ENCODE measurements at regions not wholly inside any gene's neighbourhood (a gene's known extent, or its start where the extent isn't known, plus 50 kb on each side); places are given as distances from the start of the nearest gene placed in this dataset.

- no peak for DNase-seq (ENCODE audit: low spot score)
- Histone ChIP-seq H3K27ac (ENCODE audit: low read depth in 1 of 2, low read length in 2 of 2) (no peak overlapping the region), H3K36me3 (ENCODE audit: control insufficient read depth in 4 of 4, insufficient read depth in 3 of 4, low read depth in 1 of 4, low read length in 3 of 4) (no peaks in the 10 kb centered on the region), H3K4me3 (ENCODE audit: low read depth in 1 of 3, low read length in 3 of 3) (no peak overlapping the region), H3K4me1 (ENCODE audit: control insufficient read depth in 4 of 4, insufficient read depth in 4 of 4, low read length in 3 of 4) (no peaks in the 10 kb centered on the region), H3K9me3 (ENCODE audit: control insufficient read depth in 4 of 4, low read length in 3 of 4) (peaks cover 0 to 5% (median 2%) of the 10 kb centered on the region in 4 donors), H3K27me3 (ENCODE audit: control insufficient read depth in 4 of 4, insufficient read depth in 4 of 4, low read length in 3 of 4) (no peaks in the 10 kb centered on the region), H3K9ac (ENCODE audit: low read depth in 1 of 2, low read length in 2 of 2) (no peak overlapping the region)
- TF ChIP-seq JUND (IDR thresholded peaks at IDR 0.05) (no peak), MAX (IDR thresholded peaks at IDR 0.05) (no peak), TAF1 (conservative IDR thresholded peaks at IDR 0.05) (no peak), SP1 (IDR thresholded peaks at IDR 0.05) (no peak), FOXA2 (IDR thresholded peaks at IDR 0.05) (no peak), FOXA1 (IDR thresholded peaks at IDR 0.05) (no peak)
Observed at GRCh38 chr18:38534073-38534472, 968.5 kb upstream of the CELF4 start.

GRCh38 chr18:38526922-38527321 lies 961.3 kb upstream of the CELF4 start:
- Histone ChIP-seq H3K9ac (ENCODE audit: low read depth in 1 of 2, low read length in 2 of 2) (no peak overlapping the region), H3K4me3 (ENCODE audit: low read depth in 1 of 3, low read length in 3 of 3) (no peak overlapping the region), H3K27ac (ENCODE audit: low read depth in 1 of 2, low read length in 2 of 2) (no peak overlapping the region), H3K36me3 (ENCODE audit: control insufficient read depth in 4 of 4, insufficient read depth in 3 of 4, low read depth in 1 of 4, low read length in 3 of 4) (no peaks in the 10 kb centered on the region), H3K4me1 (ENCODE audit: control insufficient read depth in 4 of 4, insufficient read depth in 4 of 4, low read length in 3 of 4) (no peaks in the 10 kb centered on the region), H3K9me3 (ENCODE audit: control insufficient read depth in 4 of 4, low read length in 3 of 4) (no peaks in the 10 kb centered on the region), H3K27me3 (ENCODE audit: control insufficient read depth in 4 of 4, insufficient read depth in 4 of 4, low read length in 3 of 4) (no peaks in the 10 kb centered on the region)
- no peak for DNase-seq (ENCODE audit: low spot score)
- TF ChIP-seq ZBTB33 (IDR thresholded peaks at IDR 0.05) (no peak), RXRA (IDR thresholded peaks at IDR 0.05) (no peak), YY1 (IDR thresholded peaks at IDR 0.05) (no peak), SP1 (IDR thresholded peaks at IDR 0.05) (no peak)
- TF ChIP-seq, protein P1, sequence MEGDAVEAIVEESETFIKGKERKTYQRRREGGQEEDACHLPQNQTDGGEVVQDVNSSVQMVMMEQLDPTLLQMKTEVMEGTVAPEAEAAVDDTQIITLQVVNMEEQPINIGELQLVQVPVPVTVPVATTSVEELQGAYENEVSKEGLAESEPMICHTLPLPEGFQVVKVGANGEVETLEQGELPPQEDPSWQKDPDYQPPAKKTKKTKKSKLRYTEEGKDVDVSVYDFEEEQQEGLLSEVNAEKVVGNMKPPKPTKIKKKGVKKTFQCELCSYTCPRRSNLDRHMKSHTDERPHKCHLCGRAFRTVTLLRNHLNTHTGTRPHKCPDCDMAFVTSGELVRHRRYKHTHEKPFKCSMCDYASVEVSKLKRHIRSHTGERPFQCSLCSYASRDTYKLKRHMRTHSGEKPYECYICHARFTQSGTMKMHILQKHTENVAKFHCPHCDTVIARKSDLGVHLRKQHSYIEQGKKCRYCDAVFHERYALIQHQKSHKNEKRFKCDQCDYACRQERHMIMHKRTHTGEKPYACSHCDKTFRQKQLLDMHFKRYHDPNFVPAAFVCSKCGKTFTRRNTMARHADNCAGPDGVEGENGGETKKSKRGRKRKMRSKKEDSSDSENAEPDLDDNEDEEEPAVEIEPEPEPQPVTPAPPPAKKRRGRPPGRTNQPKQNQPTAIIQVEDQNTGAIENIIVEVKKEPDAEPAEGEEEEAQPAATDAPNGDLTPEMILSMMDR (IDR thresholded peaks at IDR 0.05; ENCODE audit: low read depth, low read length, missing input control), result no peak

DNA sequence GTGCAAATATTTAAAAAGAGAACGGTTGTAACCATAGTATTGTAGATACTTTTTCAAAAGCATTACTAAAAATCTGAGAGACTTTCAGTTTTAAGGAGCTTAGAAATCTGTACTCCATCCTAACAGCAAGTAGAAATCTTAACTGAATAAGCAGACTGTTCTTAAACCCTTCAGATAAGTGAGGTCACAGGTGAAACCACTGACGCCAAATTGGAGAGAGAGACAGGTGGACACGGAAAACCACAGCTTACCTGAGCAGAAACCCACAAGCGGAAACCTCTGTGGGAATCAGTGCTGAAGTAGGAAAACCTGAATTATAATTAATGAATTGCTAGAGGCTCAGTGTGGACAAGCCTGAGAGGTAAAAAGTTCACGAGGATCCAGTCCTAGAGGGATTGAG lies 959.4 kb upstream of the CELF4 start:
- H3K27ac ChIP-seq (ENCODE audit: low read depth in 1 of 2, low read length in 2 of 2), result no peak overlapping the region
- H3K4me3 ChIP-seq (ENCODE audit: low read depth in 1 of 3, low read length in 3 of 3), result no peak overlapping the region
- no peak for DNase-seq (ENCODE audit: low spot score)
- no peaks in the 10 kb centered on the region for H3K27me3 ChIP-seq (ENCODE audit: control insufficient read depth in 4 of 4, insufficient read depth in 4 of 4, low read length in 3 of 4)
- no peak overlapping the region for H3K9ac ChIP-seq (ENCODE audit: low read depth in 1 of 2, low read length in 2 of 2)
- no peaks in the 10 kb centered on the region for H3K9me3 ChIP-seq (ENCODE audit: control insufficient read depth in 4 of 4, low read length in 3 of 4)
- no peaks in the 10 kb centered on the region for H3K4me1 ChIP-seq (ENCODE audit: control insufficient read depth in 4 of 4, insufficient read depth in 4 of 4, low read length in 3 of 4)
- 70% methylated on average over 5 of the region's 5 CpGs for WGBS
- H3K36me3 ChIP-seq (ENCODE audit: control insufficient read depth in 4 of 4, insufficient read depth in 3 of 4, low read depth in 1 of 4, low read length in 3 of 4), result no peaks in the 10 kb centered on the region
- TF ChIP-seq EGR1 (IDR thresholded peaks at IDR 0.05; ENCODE audit: low read depth in 2 of 2) (no peak), RAD21 (IDR thresholded peaks at IDR 0.05) (no peak), SP1 (IDR thresholded peaks at IDR 0.05) (no peak), YY1 (IDR thresholded peaks at IDR 0.05) (no peak), TAF1 (conservative IDR thresholded peaks at IDR 0.05) (no peak), ATF3 (IDR thresholded peaks at IDR 0.05) (no peak), REST (IDR thresholded peaks at IDR 0.05) (no peak)

Data from liver (tissue), 8 donors.